Ishikawa (cell line): ENCODE measurements at regions not wholly inside any gene's neighbourhood (a gene's known extent, or its start where the extent isn't known, plus 50 kb on each side); places are given as distances from the start of the nearest gene placed in this dataset.

ENCODE experiments used
- CEBPB ChIP-seq: IDR thresholded peaks from 2 replicates; pipeline ENCODE4 v1.6.1; 2012
- CREB1 ChIP-seq: IDR thresholded peaks from 2 replicates; pipeline ENCODE4 v1.6.1; 2012; ENCODE audit warnings: low read depth
- EGR1 ChIP-seq: IDR thresholded peaks from 2 replicates; pipeline ENCODE4 v1.6.1; 2012
- EP300 ChIP-seq: IDR thresholded peaks from 2 replicates; pipeline ENCODE4 v1.6.1; 2012; ENCODE audit warnings: borderline replicate concordance
- FOXM1 ChIP-seq: IDR thresholded peaks from 2 replicates; pipeline ENCODE4 v1.6.1; 2012; ENCODE audit warnings: low read depth, borderline replicate concordance
- NFIC ChIP-seq: IDR thresholded peaks from 2 replicates; pipeline ENCODE4 v1.6.1; 2012
- RAD21 ChIP-seq: IDR thresholded peaks from 2 replicates; pipeline ENCODE4 v1.6.1; 2012; ENCODE audit warnings: low read depth
- TAF1 ChIP-seq: IDR thresholded peaks from 2 replicates; pipeline ENCODE4 v1.6.1; 2012; ENCODE audit warnings: low read depth, mild to moderate bottlenecking
- TCF12 ChIP-seq: IDR thresholded peaks from 2 replicates; pipeline ENCODE4 v1.6.1; 2012; ENCODE audit warnings: low read depth
- TEAD4 ChIP-seq: IDR thresholded peaks from 2 replicates; pipeline ENCODE4 v1.6.1; 2012
- USF1 ChIP-seq: IDR thresholded peaks from 2 replicates; pipeline ENCODE4 v1.6.1; 2012
- YY1 ChIP-seq: IDR thresholded peaks from 2 replicates; pipeline ENCODE4 v1.6.1; 2012; ENCODE audit warnings: low read depth
- ZBTB7A ChIP-seq: IDR thresholded peaks from 2 replicates; pipeline ENCODE4 v1.6.1; 2012; ENCODE audit warnings: low read depth
- TF ChIP-seq, protein P1 (sequence below): IDR thresholded peaks from 2 replicates; pipeline ENCODE4 v1.6.1; 2012
- TF ChIP-seq, protein P2 (sequence below): IDR thresholded peaks from 2 replicates; pipeline ENCODE4 v1.6.1; 2012; ENCODE audit warnings: low read depth, mild to moderate bottlenecking

DNA sequence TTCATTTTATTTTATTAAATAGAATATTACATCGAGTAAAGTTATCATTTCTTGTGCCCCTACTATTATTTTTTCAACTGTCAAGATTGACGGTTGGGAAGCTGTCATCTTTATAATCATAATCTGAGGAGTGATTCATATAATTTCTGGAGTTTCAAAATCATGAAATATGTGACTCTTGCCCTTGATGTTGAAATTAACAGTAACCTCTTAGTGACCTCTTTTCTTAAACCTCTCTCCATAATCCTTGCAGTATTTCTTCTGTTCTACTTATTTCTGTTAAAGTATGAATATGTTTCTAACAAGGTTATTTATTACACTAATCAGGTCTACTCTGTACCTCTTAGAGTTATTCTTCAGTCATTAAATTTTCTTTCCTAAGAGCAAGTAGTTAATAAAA is 663.8 kb downstream of the LIG4 start:
- TF ChIP-seq EGR1, result no peak
- TF ChIP-seq CREB1, result no peak
- no peak for TF ChIP-seq TEAD4

DNA sequence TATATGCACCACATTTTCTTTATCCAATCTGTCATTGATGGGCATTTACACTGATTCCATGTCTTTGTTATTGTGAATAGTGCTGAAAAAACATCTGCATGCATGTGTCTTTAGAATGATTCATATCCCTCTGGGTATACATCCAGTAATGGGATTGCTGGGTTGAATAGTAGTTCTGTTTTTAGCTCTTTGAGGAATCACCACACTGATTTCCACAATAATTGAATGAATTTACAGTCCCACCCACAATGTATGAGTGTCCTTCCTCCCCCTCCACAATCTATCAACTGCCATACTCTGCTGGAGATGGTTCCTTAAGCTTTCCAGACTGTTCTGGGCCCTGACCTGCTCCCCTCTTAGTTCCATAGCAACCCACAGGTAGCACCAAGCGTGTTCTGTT is 667.0 kb downstream of the LIG4 start:
- TF ChIP-seq TAF1 (no peak), NFIC (no peak), USF1 (no peak), CREB1 (no peak), EGR1 (no peak), RAD21 (no peak), CEBPB (no peak), TCF12 (no peak), TEAD4 (no peak), FOXM1 (no peak), EP300 (no peak), ZBTB7A (no peak), YY1 (no peak)
- TF ChIP-seq, protein P1, sequence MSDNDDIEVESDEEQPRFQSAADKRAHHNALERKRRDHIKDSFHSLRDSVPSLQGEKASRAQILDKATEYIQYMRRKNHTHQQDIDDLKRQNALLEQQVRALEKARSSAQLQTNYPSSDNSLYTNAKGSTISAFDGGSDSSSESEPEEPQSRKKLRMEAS, result no peak
- TF ChIP-seq, protein P2, sequence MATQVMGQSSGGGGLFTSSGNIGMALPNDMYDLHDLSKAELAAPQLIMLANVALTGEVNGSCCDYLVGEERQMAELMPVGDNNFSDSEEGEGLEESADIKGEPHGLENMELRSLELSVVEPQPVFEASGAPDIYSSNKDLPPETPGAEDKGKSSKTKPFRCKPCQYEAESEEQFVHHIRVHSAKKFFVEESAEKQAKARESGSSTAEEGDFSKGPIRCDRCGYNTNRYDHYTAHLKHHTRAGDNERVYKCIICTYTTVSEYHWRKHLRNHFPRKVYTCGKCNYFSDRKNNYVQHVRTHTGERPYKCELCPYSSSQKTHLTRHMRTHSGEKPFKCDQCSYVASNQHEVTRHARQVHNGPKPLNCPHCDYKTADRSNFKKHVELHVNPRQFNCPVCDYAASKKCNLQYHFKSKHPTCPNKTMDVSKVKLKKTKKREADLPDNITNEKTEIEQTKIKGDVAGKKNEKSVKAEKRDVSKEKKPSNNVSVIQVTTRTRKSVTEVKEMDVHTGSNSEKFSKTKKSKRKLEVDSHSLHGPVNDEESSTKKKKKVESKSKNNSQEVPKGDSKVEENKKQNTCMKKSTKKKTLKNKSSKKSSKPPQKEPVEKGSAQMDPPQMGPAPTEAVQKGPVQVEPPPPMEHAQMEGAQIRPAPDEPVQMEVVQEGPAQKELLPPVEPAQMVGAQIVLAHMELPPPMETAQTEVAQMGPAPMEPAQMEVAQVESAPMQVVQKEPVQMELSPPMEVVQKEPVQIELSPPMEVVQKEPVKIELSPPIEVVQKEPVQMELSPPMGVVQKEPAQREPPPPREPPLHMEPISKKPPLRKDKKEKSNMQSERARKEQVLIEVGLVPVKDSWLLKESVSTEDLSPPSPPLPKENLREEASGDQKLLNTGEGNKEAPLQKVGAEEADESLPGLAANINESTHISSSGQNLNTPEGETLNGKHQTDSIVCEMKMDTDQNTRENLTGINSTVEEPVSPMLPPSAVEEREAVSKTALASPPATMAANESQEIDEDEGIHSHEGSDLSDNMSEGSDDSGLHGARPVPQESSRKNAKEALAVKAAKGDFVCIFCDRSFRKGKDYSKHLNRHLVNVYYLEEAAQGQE, result no peak

DNA sequence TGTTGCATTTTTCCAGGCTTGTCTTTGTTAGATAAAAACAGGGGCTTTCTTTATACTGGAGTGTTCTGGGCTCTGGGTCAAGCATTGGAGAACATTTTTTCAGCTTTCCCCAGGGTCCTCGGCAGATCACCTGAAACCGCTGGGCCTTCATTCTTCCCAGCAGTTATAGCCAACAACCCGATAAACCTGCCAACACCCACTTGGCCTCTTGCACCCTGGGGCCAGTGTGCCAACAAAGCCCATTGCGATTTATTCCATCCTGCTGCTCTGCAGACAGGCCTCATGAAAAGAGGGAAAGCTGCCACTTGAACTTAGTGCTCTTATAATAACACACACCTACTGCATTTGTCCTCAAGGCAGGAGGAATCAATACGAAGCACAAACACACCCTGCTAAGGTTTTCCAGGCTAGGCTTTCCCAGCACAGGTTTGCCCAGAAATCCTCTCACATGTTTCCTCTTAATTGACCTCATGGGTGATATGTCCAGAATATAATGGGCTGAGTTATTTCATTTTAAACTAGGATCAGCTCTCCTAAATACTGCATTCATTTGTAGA is 669.3 kb downstream of the LIG4 start:
- TF ChIP-seq EP300, result no peak
- no peak for TF ChIP-seq CREB1
- no peak for TF ChIP-seq FOXM1
- TF ChIP-seq YY1, result no peak
- TF ChIP-seq RAD21, result no peak
- no peak for TF ChIP-seq NFIC
- TF ChIP-seq TAF1, result no peak
- no peak for TF ChIP-seq EGR1
- no peak for TF ChIP-seq TEAD4
- no peak for TF ChIP-seq USF1
- TF ChIP-seq ZBTB7A, result no peak
- TF ChIP-seq, protein P1, result no peak
- no peak for TF ChIP-seq CEBPB
- TF ChIP-seq, protein P2, result no peak
- no peak for TF ChIP-seq TCF12

DNA sequence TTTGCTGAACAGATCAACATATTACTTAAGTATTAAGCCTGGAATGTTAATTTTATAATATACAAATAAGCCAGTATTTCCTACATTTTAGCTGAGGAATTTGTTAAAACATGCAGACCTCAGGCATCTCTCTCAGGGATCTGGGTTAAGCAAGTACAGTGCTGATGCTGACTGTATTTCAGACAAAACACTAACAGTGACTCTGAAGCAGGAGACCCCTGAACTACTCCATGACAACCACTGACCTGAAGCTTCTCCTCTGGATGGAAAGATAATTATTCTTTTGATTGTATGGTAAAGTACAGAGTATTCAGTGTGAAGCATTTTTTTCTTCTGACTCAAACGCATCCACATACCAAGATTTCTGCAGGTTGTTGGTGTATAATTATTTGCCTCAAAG is 680.8 kb downstream of the LIG4 start:
- TF ChIP-seq EGR1 (no peak), ZBTB7A (no peak), TCF12 (no peak), FOXM1 (no peak), TAF1 (no peak), CREB1 (no peak), TEAD4 (no peak)

- no peak for TF ChIP-seq EGR1
- TF ChIP-seq USF1, result no peak
- no peak for TF ChIP-seq ZBTB7A
- no peak for TF ChIP-seq RAD21
- TF ChIP-seq TCF12, result no peak
- no peak for TF ChIP-seq CEBPB
- TF ChIP-seq TAF1, result no peak
- no peak for TF ChIP-seq TEAD4
- TF ChIP-seq EP300, result no peak
Observed at GRCh38 chr13:107531816-107532215, 683.5 kb downstream of the LIG4 start.

GRCh38 chr13:107531180-107531579 is 684.2 kb downstream of the LIG4 start:
- TF ChIP-seq CREB1, result no peak
